ENCODE measurements at regions not wholly inside any gene's neighbourhood (a gene's known extent, or its start where the extent isn't known, plus 50 kb on each side); places are given as distances from the start of the nearest gene placed in this dataset.

DNA sequence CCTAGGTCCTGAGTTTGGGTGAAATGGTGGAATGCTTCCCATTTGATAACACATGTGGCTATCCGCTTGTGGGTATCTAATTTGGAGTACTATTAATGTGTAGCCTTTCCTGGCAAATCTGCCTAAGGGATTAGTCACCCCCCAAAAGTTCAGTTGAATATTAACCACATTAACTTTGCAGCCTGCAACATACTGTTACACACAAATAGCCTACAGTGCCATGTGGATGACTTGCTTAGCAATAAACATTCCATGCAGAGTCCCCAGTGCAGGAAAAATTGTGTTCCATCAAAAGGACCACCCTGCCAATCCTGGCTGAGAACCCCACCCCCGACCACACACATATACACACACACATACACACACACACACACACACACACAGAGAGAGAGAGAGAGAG, 303.3 kb upstream of the ESRRG start:
- no peak overlapping the region for H3K18ac ChIP-seq (ENCODE audit: low read length)
- H3K4me3 ChIP-seq (ENCODE audit: low read length) = no peak overlapping the region
- H3K36me3 ChIP-seq (ENCODE audit: control insufficient read depth, insufficient read depth, low read length) = no peaks in the 10 kb centered on the region
- DNase-seq = no peak
- no peak overlapping the region for H2BK15ac ChIP-seq (replicated peaks; ENCODE audit: low read depth)
- no peak overlapping the region for H3K56ac ChIP-seq (ENCODE audit: low read length)
- H3K79me1 ChIP-seq (ENCODE audit: low read length) = no peaks in the 10 kb centered on the region
- H3K9ac ChIP-seq (ENCODE audit: low read length) = no peak overlapping the region
- no peak overlapping the region for H2AK5ac ChIP-seq (ENCODE audit: low read length)
- no peak overlapping the region for H4K5ac ChIP-seq (ENCODE audit: low read length)
- H4K8ac ChIP-seq (ENCODE audit: low read depth, low read length) = no peak overlapping the region
- no peak overlapping the region for H3K4ac ChIP-seq (ENCODE audit: low read depth, low read length)
- WGBS (ENCODE audit: extremely low coverage, insufficient coverage, low lambda C conversion rate) = no CpG with 5 or more reads among the region's 2 CpGs
- H3K27ac ChIP-seq (ENCODE audit: low read depth, low read length) = no peak overlapping the region
- H2BK120ac ChIP-seq (ENCODE audit: low read depth, low read length) = no peak overlapping the region
- no peaks in the 10 kb centered on the region for H3K27me3 ChIP-seq (ENCODE audit: insufficient read depth, low read length, poor library complexity)
- no peak overlapping the region for H3K4me2 ChIP-seq (ENCODE audit: low read length)
- no peak overlapping the region for H2BK5ac ChIP-seq (ENCODE audit: low read length)
- H3K4me1 ChIP-seq (ENCODE audit: control insufficient read depth, low read depth, low read length) = no peaks in the 10 kb centered on the region
- H3K23ac ChIP-seq (ENCODE audit: low read length) = no peak overlapping the region
- no peaks in the 10 kb centered on the region for H3K79me2 ChIP-seq (ENCODE audit: control insufficient read depth, insufficient read depth, low read length)

DNA sequence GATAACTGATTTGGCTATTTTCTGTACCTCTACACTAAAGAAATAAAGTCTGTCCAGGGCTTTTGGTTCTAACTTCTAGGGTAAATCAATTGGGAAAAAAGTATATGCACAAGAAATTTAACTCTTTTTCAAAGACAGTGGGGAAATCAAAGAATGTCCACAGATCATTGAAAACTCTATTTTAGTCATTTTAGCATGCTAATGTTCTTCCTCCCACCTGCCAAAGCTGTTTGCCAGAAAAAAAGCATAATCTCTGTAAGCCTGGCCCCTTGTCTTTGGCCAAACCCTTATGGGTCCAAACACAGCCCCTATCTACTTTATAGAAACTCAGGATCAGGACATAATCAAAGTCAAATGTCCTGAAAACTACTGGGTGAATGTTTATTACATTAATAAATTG, 302.2 kb upstream of the ESRRG start:
- Histone ChIP-seq H3K79me2 (ENCODE audit: control insufficient read depth, insufficient read depth, low read length) (no peaks in the 10 kb centered on the region), H3K56ac (ENCODE audit: low read length) (no peak overlapping the region), H3K4me3 (ENCODE audit: low read length) (no peak overlapping the region), H3K4ac (ENCODE audit: low read depth, low read length) (no peak overlapping the region), H3K27ac (ENCODE audit: low read depth, low read length) (no peak overlapping the region), H3K79me1 (ENCODE audit: low read length) (no peaks in the 10 kb centered on the region), H2BK15ac (replicated peaks; ENCODE audit: low read depth) (no peak overlapping the region), H3K36me3 (ENCODE audit: control insufficient read depth, insufficient read depth, low read length) (no peaks in the 10 kb centered on the region), H2BK120ac (ENCODE audit: low read depth, low read length) (no peak overlapping the region), H4K5ac (ENCODE audit: low read length) (no peak overlapping the region), H4K8ac (ENCODE audit: low read depth, low read length) (no peak overlapping the region), H3K4me2 (ENCODE audit: low read length) (no peak overlapping the region), H2AK5ac (ENCODE audit: low read length) (no peak overlapping the region), H3K4me1 (ENCODE audit: control insufficient read depth, low read depth, low read length) (no peaks in the 10 kb centered on the region), H3K9ac (ENCODE audit: low read length) (no peak overlapping the region), H3K27me3 (ENCODE audit: insufficient read depth, low read length, poor library complexity) (no peaks in the 10 kb centered on the region), H3K18ac (ENCODE audit: low read length) (no peak overlapping the region), H2BK5ac (ENCODE audit: low read length) (no peak overlapping the region), H3K23ac (ENCODE audit: low read length) (no peak overlapping the region)
- no peak for DNase-seq

DNA sequence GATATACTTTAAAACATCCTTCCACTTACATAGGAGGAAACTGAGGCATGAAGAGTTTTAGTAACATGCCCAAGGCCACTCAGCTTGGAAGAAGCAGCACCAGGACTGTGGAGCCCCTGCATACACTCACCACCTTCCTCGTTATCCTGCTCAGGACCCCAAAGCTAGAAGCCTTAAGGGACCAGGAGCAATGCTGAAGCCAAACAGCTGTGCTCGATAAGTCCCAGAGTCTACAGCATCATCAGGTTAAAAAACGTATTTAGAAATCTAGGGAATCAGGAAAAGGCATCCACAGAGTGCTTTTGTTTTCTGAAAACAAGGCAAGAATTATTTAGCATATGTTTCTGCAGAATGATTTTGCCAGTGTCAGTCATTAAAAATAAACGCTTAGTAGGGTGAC, 301.7 kb upstream of the ESRRG start:
- Histone ChIP-seq H2BK5ac (ENCODE audit: low read length) (no peak overlapping the region), H2BK15ac (replicated peaks; ENCODE audit: low read depth) (no peak overlapping the region), H3K23ac (ENCODE audit: low read length) (no peak overlapping the region), H4K5ac (ENCODE audit: low read length) (no peak overlapping the region), H3K79me1 (ENCODE audit: low read length) (no peaks in the 10 kb centered on the region), H3K79me2 (ENCODE audit: control insufficient read depth, insufficient read depth, low read length) (no peaks in the 10 kb centered on the region), H3K4me2 (ENCODE audit: low read length) (no peak overlapping the region), H3K56ac (ENCODE audit: low read length) (no peak overlapping the region), H3K27ac (ENCODE audit: low read depth, low read length) (no peak overlapping the region), H3K36me3 (ENCODE audit: control insufficient read depth, insufficient read depth, low read length) (no peaks in the 10 kb centered on the region), H4K8ac (ENCODE audit: low read depth, low read length) (no peak overlapping the region), H3K4me3 (ENCODE audit: low read length) (no peak overlapping the region), H2AK5ac (ENCODE audit: low read length) (no peak overlapping the region), H3K9ac (ENCODE audit: low read length) (no peak overlapping the region), H3K4ac (ENCODE audit: low read depth, low read length) (no peak overlapping the region), H3K18ac (ENCODE audit: low read length) (no peak overlapping the region), H3K27me3 (ENCODE audit: insufficient read depth, low read length, poor library complexity) (no peaks in the 10 kb centered on the region), H3K4me1 (ENCODE audit: control insufficient read depth, low read depth, low read length) (no peaks in the 10 kb centered on the region), H2BK120ac (ENCODE audit: low read depth, low read length) (no peak overlapping the region)
- DNase-seq = no peak
- WGBS (ENCODE audit: extremely low coverage, insufficient coverage, low lambda C conversion rate) = no CpG with 5 or more reads among the region's 4 CpGs

DNA sequence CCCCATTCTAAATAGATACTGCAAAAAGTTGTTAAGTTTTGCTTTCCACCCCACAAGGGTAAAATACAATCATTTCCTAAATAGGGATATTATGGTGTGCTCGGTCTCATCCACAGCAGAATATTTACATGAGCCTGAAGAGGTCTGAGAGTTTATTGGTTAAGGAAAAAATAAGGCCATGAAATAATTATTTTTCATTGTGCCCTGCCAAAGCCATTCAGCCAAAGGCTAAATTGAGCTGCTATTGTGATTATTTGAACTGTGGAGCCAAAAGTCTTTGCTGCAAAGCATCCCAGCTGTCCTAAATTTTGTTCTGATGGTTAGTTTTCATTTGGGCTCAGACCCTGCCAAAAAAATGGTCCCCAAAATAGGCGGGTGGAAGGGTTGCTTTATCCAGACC, 298.7 kb upstream of the ESRRG start:
- H3K18ac ChIP-seq (ENCODE audit: low read length) = no peak overlapping the region
- no peak overlapping the region for H3K9ac ChIP-seq (ENCODE audit: low read length)
- no peak overlapping the region for H4K5ac ChIP-seq (ENCODE audit: low read length)
- DNase-seq = no peak
- no peak overlapping the region for H2BK5ac ChIP-seq (ENCODE audit: low read length)
- no CpG with 5 or more reads among the region's 2 CpGs for WGBS (ENCODE audit: extremely low coverage, insufficient coverage, low lambda C conversion rate)
- H3K27ac ChIP-seq (ENCODE audit: low read depth, low read length) = no peak overlapping the region
- no peak overlapping the region for H3K23ac ChIP-seq (ENCODE audit: low read length)
- H2BK15ac ChIP-seq (replicated peaks; ENCODE audit: low read depth) = no peak overlapping the region
- no peak overlapping the region for H3K4ac ChIP-seq (ENCODE audit: low read depth, low read length)
- H3K79me2 ChIP-seq (ENCODE audit: control insufficient read depth, insufficient read depth, low read length) = no peaks in the 10 kb centered on the region
- no peak overlapping the region for H3K4me2 ChIP-seq (ENCODE audit: low read length)
- H4K8ac ChIP-seq (ENCODE audit: low read depth, low read length) = no peak overlapping the region
- no peak overlapping the region for H2AK5ac ChIP-seq (ENCODE audit: low read length)
- no peaks in the 10 kb centered on the region for H3K36me3 ChIP-seq (ENCODE audit: control insufficient read depth, insufficient read depth, low read length)
- no peak overlapping the region for H3K56ac ChIP-seq (ENCODE audit: low read length)
- no peaks in the 10 kb centered on the region for H3K27me3 ChIP-seq (ENCODE audit: insufficient read depth, low read length, poor library complexity)
- no peak overlapping the region for H3K4me3 ChIP-seq (ENCODE audit: low read length)
- H3K4me1 ChIP-seq (ENCODE audit: control insufficient read depth, low read depth, low read length) = no peaks in the 10 kb centered on the region
- no peak overlapping the region for H2BK120ac ChIP-seq (ENCODE audit: low read depth, low read length)
- H3K79me1 ChIP-seq (ENCODE audit: low read length) = no peaks in the 10 kb centered on the region

DNA sequence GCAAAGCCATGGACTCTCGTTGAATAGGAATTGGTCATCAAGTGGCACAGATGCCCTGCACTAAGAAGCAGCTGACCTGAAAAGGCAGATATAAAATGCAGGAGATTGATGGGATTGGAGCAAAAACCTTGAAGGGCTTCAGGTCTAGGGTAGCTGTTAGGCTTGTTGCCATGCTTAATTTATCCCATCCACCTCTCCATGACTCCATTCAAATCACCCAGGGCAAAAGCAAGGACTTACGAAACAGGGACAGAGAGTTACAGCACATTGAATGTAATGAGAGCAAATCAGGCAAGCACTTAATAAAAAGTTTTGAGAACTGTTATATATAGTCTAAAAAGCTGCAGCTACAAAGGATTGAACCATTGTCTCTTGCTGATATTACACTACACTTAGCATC, 298.2 kb upstream of the ESRRG start:
- Histone ChIP-seq H4K5ac (ENCODE audit: low read length) (no peak overlapping the region), H3K36me3 (ENCODE audit: control insufficient read depth, insufficient read depth, low read length) (no peaks in the 10 kb centered on the region), H3K9ac (ENCODE audit: low read length) (no peak overlapping the region), H3K4me1 (ENCODE audit: control insufficient read depth, low read depth, low read length) (no peaks in the 10 kb centered on the region), H3K56ac (ENCODE audit: low read length) (no peak overlapping the region), H2BK5ac (ENCODE audit: low read length) (no peak overlapping the region), H3K23ac (ENCODE audit: low read length) (no peak overlapping the region), H2BK120ac (ENCODE audit: low read depth, low read length) (no peak overlapping the region), H2BK15ac (replicated peaks; ENCODE audit: low read depth) (no peak overlapping the region), H3K27ac (ENCODE audit: low read depth, low read length) (no peak overlapping the region), H4K8ac (ENCODE audit: low read depth, low read length) (no peak overlapping the region), H3K27me3 (ENCODE audit: insufficient read depth, low read length, poor library complexity) (no peaks in the 10 kb centered on the region), H3K18ac (ENCODE audit: low read length) (no peak overlapping the region), H3K4me3 (ENCODE audit: low read length) (no peak overlapping the region), H3K4ac (ENCODE audit: low read depth, low read length) (no peak overlapping the region), H2AK5ac (ENCODE audit: low read length) (no peak overlapping the region), H3K4me2 (ENCODE audit: low read length) (no peak overlapping the region), H3K79me1 (ENCODE audit: low read length) (no peaks in the 10 kb centered on the region), H3K79me2 (ENCODE audit: control insufficient read depth, insufficient read depth, low read length) (no peaks in the 10 kb centered on the region)
- WGBS (ENCODE audit: extremely low coverage, insufficient coverage, low lambda C conversion rate) = no CpG with 5 or more reads among the region's 2 CpGs
- DNase-seq = no peak

DNA sequence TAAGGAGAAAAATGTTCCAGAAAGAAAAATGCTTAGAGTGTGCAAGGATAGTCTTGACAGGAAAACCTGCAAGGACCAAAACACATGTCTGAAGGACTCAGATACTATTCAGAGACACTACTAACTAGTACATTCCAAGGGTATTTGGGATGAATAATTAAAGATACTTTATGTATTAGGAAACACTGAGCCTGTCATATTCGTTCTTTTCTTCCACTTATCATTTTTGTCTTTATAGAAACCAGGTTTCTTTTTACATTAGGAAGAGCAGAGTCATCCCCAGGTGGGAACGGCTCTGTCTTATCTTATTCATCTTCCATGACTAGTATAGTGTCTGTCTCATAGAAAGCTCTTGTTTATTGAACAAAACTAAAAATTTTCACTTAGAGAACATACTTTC, 296.2 kb upstream of the ESRRG start:
- H3K79me2 ChIP-seq (ENCODE audit: control insufficient read depth, insufficient read depth, low read length) = no peaks in the 10 kb centered on the region
- H4K8ac ChIP-seq (ENCODE audit: low read depth, low read length) = no peak overlapping the region
- no CpG with 5 or more reads among the region's 2 CpGs for WGBS (ENCODE audit: extremely low coverage, insufficient coverage, low lambda C conversion rate)
- no peaks in the 10 kb centered on the region for H3K4me1 ChIP-seq (ENCODE audit: control insufficient read depth, low read depth, low read length)
- H3K9ac ChIP-seq (ENCODE audit: low read length) = no peak overlapping the region
- no peak overlapping the region for H3K4ac ChIP-seq (ENCODE audit: low read depth, low read length)
- no peaks in the 10 kb centered on the region for H3K27me3 ChIP-seq (ENCODE audit: insufficient read depth, low read length, poor library complexity)
- no peak overlapping the region for H2BK5ac ChIP-seq (ENCODE audit: low read length)
- no peak overlapping the region for H2AK5ac ChIP-seq (ENCODE audit: low read length)
- no peak overlapping the region for H4K5ac ChIP-seq (ENCODE audit: low read length)
- H3K23ac ChIP-seq (ENCODE audit: low read length) = no peak overlapping the region
- no peak overlapping the region for H3K56ac ChIP-seq (ENCODE audit: low read length)
- no peak for DNase-seq
- H3K27ac ChIP-seq (ENCODE audit: low read depth, low read length) = no peak overlapping the region
- H3K36me3 ChIP-seq (ENCODE audit: control insufficient read depth, insufficient read depth, low read length) = no peaks in the 10 kb centered on the region
- H3K18ac ChIP-seq (ENCODE audit: low read length) = no peak overlapping the region
- H3K4me2 ChIP-seq (ENCODE audit: low read length) = no peak overlapping the region
- no peak overlapping the region for H2BK15ac ChIP-seq (replicated peaks; ENCODE audit: low read depth)
- H2BK120ac ChIP-seq (ENCODE audit: low read depth, low read length) = no peak overlapping the region
- H3K79me1 ChIP-seq (ENCODE audit: low read length) = no peaks in the 10 kb centered on the region
- H3K4me3 ChIP-seq (ENCODE audit: low read length) = no peak overlapping the region

Data from mesendoderm (in vitro differentiated cells).